ENCODE measurements at regions not wholly inside any gene's neighbourhood (a gene's known extent, or its start where the extent isn't known, plus 50 kb on each side); places are given as distances from the start of the nearest gene placed in this dataset.

DNA sequence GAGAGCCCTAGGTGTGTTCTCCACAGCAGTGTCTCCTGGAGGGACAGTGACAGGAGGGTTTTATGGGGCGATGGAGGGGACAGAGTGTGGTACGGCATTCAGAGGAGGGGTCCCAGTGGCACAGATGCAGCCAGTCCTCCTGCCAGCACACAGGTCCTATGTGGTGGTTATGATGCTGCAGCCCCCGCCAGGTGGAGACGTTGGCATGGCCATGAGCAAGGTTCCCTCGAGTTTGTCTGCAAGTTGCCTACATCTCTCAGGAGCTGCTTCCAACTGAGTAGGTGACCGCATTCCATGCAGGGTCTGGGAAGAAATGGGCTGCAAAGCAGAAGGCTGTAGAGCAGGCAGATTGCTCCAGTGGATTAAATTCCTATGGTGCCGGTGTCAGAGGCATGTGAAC, 646.0 kb downstream of the TBC1D22A start:
- TF ChIP-seq, protein P1, sequence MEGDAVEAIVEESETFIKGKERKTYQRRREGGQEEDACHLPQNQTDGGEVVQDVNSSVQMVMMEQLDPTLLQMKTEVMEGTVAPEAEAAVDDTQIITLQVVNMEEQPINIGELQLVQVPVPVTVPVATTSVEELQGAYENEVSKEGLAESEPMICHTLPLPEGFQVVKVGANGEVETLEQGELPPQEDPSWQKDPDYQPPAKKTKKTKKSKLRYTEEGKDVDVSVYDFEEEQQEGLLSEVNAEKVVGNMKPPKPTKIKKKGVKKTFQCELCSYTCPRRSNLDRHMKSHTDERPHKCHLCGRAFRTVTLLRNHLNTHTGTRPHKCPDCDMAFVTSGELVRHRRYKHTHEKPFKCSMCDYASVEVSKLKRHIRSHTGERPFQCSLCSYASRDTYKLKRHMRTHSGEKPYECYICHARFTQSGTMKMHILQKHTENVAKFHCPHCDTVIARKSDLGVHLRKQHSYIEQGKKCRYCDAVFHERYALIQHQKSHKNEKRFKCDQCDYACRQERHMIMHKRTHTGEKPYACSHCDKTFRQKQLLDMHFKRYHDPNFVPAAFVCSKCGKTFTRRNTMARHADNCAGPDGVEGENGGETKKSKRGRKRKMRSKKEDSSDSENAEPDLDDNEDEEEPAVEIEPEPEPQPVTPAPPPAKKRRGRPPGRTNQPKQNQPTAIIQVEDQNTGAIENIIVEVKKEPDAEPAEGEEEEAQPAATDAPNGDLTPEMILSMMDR (IDR thresholded peaks at IDR 0.05; ENCODE audit: low read length), result peak; percentile 28
- TF ChIP-seq EZH2phosphoT487 (IDR thresholded peaks at IDR 0.05; ENCODE audit: low read length) (no peak), EZH2 (optimal IDR thresholded peaks at IDR 0.05; ENCODE audit: low read depth, low read length) (no peak)

All from MM.1S (cell line).